Right lung (tissue), 2 donors: ENCODE measurements at regions not wholly inside any gene's neighbourhood (a gene's known extent, or its start where the extent isn't known, plus 50 kb on each side); places are given as distances from the start of the nearest gene placed in this dataset.
A peak's percentile ranks its signal among the peaks of the same experiment; 100 is the strongest.

Experiments
- DNase-seq, 2 donors: peaks; one replicate each; pipeline ENCODE4 v3.0.0-alpha.2; 2013

GRCh38 chr6:22808466-22808865 is 239.1 kb downstream of the HDGFL1 start:
- no peak for DNase-seq

- DNase-seq: no peak
Measured at GRCh38 chr6:22809370-22809769, 240.0 kb downstream of the HDGFL1 start.

GRCh38 chr6:22819209-22819608 is 249.8 kb downstream of the HDGFL1 start:
- no peak for DNase-seq

GRCh38 chr6:22821664-22822320 is 252.4 kb downstream of the HDGFL1 start:
- no peak for DNase-seq

GRCh38 chr6:22825210-22825609 is 255.8 kb downstream of the HDGFL1 start:
- DNase-seq: no peak

GRCh38 chr6:22826961-22827360 is 257.6 kb downstream of the HDGFL1 start:
- DNase-seq: no peak

- no peak for DNase-seq
Measured at GRCh38 chr6:22827760-22828159, 258.4 kb downstream of the HDGFL1 start.

GRCh38 chr6:22828179-22829062 is 259.1 kb downstream of the HDGFL1 start:
- DNase-seq: peak; percentile 47 to 48

- no peak for DNase-seq
Measured at GRCh38 chr6:22829070-22829469, 259.7 kb downstream of the HDGFL1 start.

- DNase-seq: no peak
Measured at GRCh38 chr6:22830463-22830862, 261.1 kb downstream of the HDGFL1 start.

- DNase-seq: no peak
Measured at GRCh38 chr6:22833191-22833590, 263.8 kb downstream of the HDGFL1 start.

GRCh38 chr6:22838345-22838744 is 269.0 kb downstream of the HDGFL1 start:
- no peak for DNase-seq

- no peak for DNase-seq
Measured at GRCh38 chr6:22845467-22845866, 276.1 kb downstream of the HDGFL1 start.

- DNase-seq: no peak
Measured at GRCh38 chr6:22848121-22848520, 278.8 kb downstream of the HDGFL1 start.

GRCh38 chr6:22849921-22850320 is 280.6 kb downstream of the HDGFL1 start:
- no peak for DNase-seq

- no peak for DNase-seq
Measured at GRCh38 chr6:22852101-22852500, 282.7 kb downstream of the HDGFL1 start.

- DNase-seq: no peak
Measured at GRCh38 chr6:22873513-22874136, 304.3 kb downstream of the HDGFL1 start.

GRCh38 chr6:22875845-22876244 is 306.5 kb downstream of the HDGFL1 start:
- no peak for DNase-seq

GRCh38 chr6:22878324-22878701 is 308.9 kb downstream of the HDGFL1 start:
- DNase-seq: no peak

GRCh38 chr6:22878706-22879105 is 309.3 kb downstream of the HDGFL1 start:
- DNase-seq: no peak

GRCh38 chr6:22880686-22881433 is 311.5 kb downstream of the HDGFL1 start:
- no peak for DNase-seq

- no peak for DNase-seq
Measured at GRCh38 chr6:22882581-22882980, 313.2 kb downstream of the HDGFL1 start.
